ENCODE measurements at regions not wholly inside any gene's neighbourhood (a gene's known extent, or its start where the extent isn't known, plus 50 kb on each side); places are given as distances from the start of the nearest gene placed in this dataset.
"Not testable (repeated sequence)": the region's sequence is repeated elsewhere in the genome, so short reads cannot be mapped to it uniquely, and the experiment has no call there.

DNA sequence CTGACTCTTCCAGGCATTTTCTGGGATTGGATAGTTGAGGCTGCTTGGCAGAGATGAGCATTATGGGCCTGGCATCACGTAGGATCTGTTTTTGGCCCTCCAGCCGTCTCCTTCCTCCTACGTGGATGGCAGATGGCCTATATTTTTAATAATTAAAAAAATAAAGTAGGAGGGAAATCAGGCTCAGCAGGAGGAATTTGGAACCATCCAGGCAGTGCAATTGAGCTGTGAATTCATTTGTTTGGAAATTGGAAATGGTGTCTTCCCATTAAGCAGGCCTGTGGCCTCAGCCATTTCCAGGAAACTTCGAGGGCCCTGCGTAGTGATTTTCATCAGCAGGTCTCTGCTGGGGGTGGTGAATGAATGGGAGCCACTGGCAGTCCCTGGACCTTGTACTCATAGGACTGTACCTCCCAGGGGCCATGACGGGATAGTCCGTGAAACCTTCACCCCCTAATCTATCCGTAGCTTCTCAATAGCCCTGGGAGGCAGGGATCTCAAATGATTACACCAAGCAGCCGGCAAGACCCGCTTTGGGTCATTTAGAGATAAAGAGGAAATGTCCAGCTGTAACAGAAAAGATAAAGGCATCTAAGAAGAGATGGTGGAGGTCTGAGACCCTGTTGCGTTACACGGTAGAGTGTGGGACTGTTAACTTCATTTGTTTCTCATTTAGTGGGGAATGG, 73.1 kb upstream of the TNP1 start:
- Histone ChIP-seq H3K27ac (ENCODE audit: low read depth, low read length, poor library complexity, severe bottlenecking) (no peak overlapping the region), H3K4me1 (ENCODE audit: insufficient read depth, low read length, poor library complexity, severe bottlenecking) (no peaks in the 10 kb centered on the region), H3K4me3 (ENCODE audit: low read depth, low read length, poor library complexity, severe bottlenecking) (no peak overlapping the region), H3K9me3 (ENCODE audit: low read depth, low read length, poor library complexity, severe bottlenecking) (no peaks in the 10 kb centered on the region), H3K27me3 (replicated peaks; ENCODE audit: insufficient read depth, low read depth, low read length, poor library complexity) (peaks cover 8% of the 10 kb centered on the region), H3K36me3 (ENCODE audit: insufficient read depth, low read length, poor library complexity, severe bottlenecking) (no peaks in the 10 kb centered on the region)
- intact Hi-C loops (cut with micrococcal nuclease; ENCODE audit: unreplicated experiment) = no loop called here
- DNase-seq (ENCODE audit: low spot score) = no peak
- BruUV-seq (replicated peaks) = no TSS peak
- ChIA-PET CTCF (no interaction called here), POLR2A (ENCODE audit: low non-redundant PET) (no interaction called here)
- TF ChIP-seq EZH2 (IDR thresholded peaks at IDR 0.05; ENCODE audit: borderline replicate concordance, low read depth, low read length, poor library complexity, severe bottlenecking) = no peak
- TF ChIP-seq, protein P1, sequence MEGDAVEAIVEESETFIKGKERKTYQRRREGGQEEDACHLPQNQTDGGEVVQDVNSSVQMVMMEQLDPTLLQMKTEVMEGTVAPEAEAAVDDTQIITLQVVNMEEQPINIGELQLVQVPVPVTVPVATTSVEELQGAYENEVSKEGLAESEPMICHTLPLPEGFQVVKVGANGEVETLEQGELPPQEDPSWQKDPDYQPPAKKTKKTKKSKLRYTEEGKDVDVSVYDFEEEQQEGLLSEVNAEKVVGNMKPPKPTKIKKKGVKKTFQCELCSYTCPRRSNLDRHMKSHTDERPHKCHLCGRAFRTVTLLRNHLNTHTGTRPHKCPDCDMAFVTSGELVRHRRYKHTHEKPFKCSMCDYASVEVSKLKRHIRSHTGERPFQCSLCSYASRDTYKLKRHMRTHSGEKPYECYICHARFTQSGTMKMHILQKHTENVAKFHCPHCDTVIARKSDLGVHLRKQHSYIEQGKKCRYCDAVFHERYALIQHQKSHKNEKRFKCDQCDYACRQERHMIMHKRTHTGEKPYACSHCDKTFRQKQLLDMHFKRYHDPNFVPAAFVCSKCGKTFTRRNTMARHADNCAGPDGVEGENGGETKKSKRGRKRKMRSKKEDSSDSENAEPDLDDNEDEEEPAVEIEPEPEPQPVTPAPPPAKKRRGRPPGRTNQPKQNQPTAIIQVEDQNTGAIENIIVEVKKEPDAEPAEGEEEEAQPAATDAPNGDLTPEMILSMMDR (conservative IDR thresholded peaks at IDR 0.05; ENCODE audit: low read depth, low read length) = no peak

GRCh38 chr2:216932113-216932862, 72.4 kb upstream of the TNP1 start:
- no peak overlapping the region for H3K27ac ChIP-seq (ENCODE audit: low read depth, low read length, poor library complexity, severe bottlenecking)
- H3K4me3 ChIP-seq (ENCODE audit: low read depth, low read length, poor library complexity, severe bottlenecking) = no peak overlapping the region
- ChIA-PET POLR2A (ENCODE audit: low non-redundant PET) (no interaction called here), CTCF (no interaction called here)
- intact Hi-C loops (cut with micrococcal nuclease; ENCODE audit: unreplicated experiment) = no loop called here
- no peaks in the 10 kb centered on the region for H3K4me1 ChIP-seq (ENCODE audit: insufficient read depth, low read length, poor library complexity, severe bottlenecking)
- no peaks in the 10 kb centered on the region for H3K9me3 ChIP-seq (ENCODE audit: low read depth, low read length, poor library complexity, severe bottlenecking)
- H3K36me3 ChIP-seq (ENCODE audit: insufficient read depth, low read length, poor library complexity, severe bottlenecking) = no peaks in the 10 kb centered on the region
- BruUV-seq (replicated peaks) = no TSS peak
- TF ChIP-seq, protein P1 (conservative IDR thresholded peaks at IDR 0.05; ENCODE audit: low read depth, low read length) = no peak
- TF ChIP-seq EZH2 (IDR thresholded peaks at IDR 0.05; ENCODE audit: borderline replicate concordance, low read depth, low read length, poor library complexity, severe bottlenecking) = no peak
- DNase-seq (ENCODE audit: low spot score) = no peak
- peaks cover 8% of the 10 kb centered on the region for H3K27me3 ChIP-seq (replicated peaks; ENCODE audit: insufficient read depth, low read depth, low read length, poor library complexity)

DNA sequence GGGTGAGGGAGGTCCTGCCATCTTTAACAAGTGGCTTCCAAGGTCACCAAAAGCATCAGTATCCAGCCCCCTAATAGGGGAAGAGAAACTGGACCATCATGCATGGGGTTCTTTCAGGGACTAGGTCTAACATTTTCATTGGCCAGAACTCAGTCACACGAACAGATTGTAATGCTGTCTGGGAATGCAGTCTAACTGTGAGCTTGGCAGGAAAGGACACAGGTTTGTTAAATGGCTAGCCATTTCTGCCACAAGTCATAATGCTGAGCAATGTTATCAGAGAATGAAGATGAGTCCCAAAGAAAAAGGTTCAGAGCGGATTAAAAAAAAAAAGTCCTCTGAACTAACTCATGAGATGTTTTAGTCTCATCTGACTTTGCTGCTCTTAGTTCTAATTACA, 70.9 kb upstream of the TNP1 start:
- Histone ChIP-seq H3K4me1 (ENCODE audit: insufficient read depth, low read length, poor library complexity, severe bottlenecking) (no peaks in the 10 kb centered on the region), H3K4me3 (ENCODE audit: low read depth, low read length, poor library complexity, severe bottlenecking) (no peak overlapping the region), H3K36me3 (ENCODE audit: insufficient read depth, low read length, poor library complexity, severe bottlenecking) (no peaks in the 10 kb centered on the region), H3K27ac (ENCODE audit: low read depth, low read length, poor library complexity, severe bottlenecking) (no peak overlapping the region), H3K27me3 (replicated peaks; ENCODE audit: insufficient read depth, low read depth, low read length, poor library complexity) (no peaks in the 10 kb centered on the region), H3K9me3 (ENCODE audit: low read depth, low read length, poor library complexity, severe bottlenecking) (no peaks in the 10 kb centered on the region)
- DNase-seq (ENCODE audit: low spot score) = no peak
- no peak for TF ChIP-seq EZH2 (IDR thresholded peaks at IDR 0.05; ENCODE audit: borderline replicate concordance, low read depth, low read length, poor library complexity, severe bottlenecking)
- TF ChIP-seq, protein P1 (conservative IDR thresholded peaks at IDR 0.05; ENCODE audit: low read depth, low read length) = no peak
- CTCF ChIA-PET = no interaction called here
- intact Hi-C loops (cut with micrococcal nuclease; ENCODE audit: unreplicated experiment) = no loop called here
- BruUV-seq (replicated peaks) = no TSS peak
- POLR2A ChIA-PET (ENCODE audit: low non-redundant PET) = no interaction called here

DNA sequence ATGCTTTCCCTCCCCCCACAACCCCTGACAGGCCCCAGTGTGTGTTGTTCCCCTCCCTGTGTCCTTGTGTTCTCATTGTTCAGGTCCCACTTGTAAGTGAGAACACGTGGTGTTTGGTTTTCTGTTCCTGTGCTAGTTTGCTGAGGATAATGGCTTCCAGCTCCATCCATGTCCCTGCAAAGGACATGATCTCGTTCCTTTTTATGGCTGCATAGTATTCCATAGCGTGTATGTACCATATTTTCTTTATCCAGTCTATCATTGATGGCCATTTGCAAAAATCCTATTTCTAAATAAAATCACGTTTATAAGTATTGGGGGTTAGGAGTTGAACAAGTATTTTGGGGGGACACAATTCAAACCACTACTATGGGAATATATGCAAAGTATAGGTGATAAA, 69.5 kb upstream of the TNP1 start:
- POLR2A ChIA-PET (ENCODE audit: low non-redundant PET); H3K4me3 ChIP-seq (ENCODE audit: low read depth, low read length, poor library complexity, severe bottlenecking); H3K36me3 ChIP-seq (ENCODE audit: insufficient read depth, low read length, poor library complexity, severe bottlenecking); BruUV-seq (replicated peaks); H3K27me3 ChIP-seq (replicated peaks; ENCODE audit: insufficient read depth, low read depth, low read length, poor library complexity); DNase-seq (ENCODE audit: low spot score); intact Hi-C loops (cut with micrococcal nuclease; ENCODE audit: unreplicated experiment); H3K27ac ChIP-seq (ENCODE audit: low read depth, low read length, poor library complexity, severe bottlenecking); H3K4me1 ChIP-seq (ENCODE audit: insufficient read depth, low read length, poor library complexity, severe bottlenecking); H3K9me3 ChIP-seq (ENCODE audit: low read depth, low read length, poor library complexity, severe bottlenecking); CTCF ChIA-PET: not testable (repeated sequence)
